Erythroblast (primary cell): ENCODE measurements at regions not wholly inside any gene's neighbourhood (a gene's known extent, or its start where the extent isn't known, plus 50 kb on each side); places are given as distances from the start of the nearest gene placed in this dataset.

Source experiments
- GATA1 ChIP-seq: IDR thresholded peaks from 2 replicates; pipeline ENCODE4 v1.6.1; 2011; ENCODE audit warnings: low read depth, mild to moderate bottlenecking, control low read depth, low read length, moderate library complexity
- POLR2A ChIP-seq: IDR thresholded peaks from 2 replicates; pipeline ENCODE4 v1.6.1; 2011; ENCODE audit warnings: mild to moderate bottlenecking, low read length

DNA sequence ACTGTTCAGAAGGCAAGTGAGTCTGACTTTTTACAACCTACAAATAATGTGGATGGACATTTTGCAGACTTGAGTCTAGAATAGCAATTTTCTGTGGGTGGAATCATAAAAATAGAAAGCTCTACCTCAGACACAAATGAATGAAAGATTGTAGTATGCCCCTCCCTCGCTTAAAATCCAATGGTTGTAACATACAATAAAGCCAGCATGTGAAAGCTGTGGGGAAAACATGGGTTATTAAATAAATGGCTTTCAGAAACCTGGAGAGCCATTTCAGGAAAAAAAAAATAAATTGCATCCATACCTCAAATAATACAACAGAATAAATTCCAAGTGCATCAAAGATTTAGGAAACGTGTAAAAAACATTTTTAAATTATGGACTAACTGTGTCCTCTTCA lies 123.1 kb upstream of the MON1B start:
- no peak for TF ChIP-seq POLR2A
- no peak for TF ChIP-seq GATA1
